GM18907 (cell line): ENCODE measurements at regions not wholly inside any gene's neighbourhood (a gene's known extent, or its start where the extent isn't known, plus 50 kb on each side); places are given as distances from the start of the nearest gene placed in this dataset.
A peak's percentile ranks its signal among the peaks of the same experiment; 100 is the strongest.
"Not testable (repeated sequence)": the region's sequence is repeated elsewhere in the genome, so short reads cannot be mapped to it uniquely, and the experiment has no call there.

ENCODE experiments used
- ATAC-seq: cut with Tn5 transposase; IDR thresholded peaks from one replicate; pipeline ENCODE4 v1.9.1; 2021; ENCODE audit warnings: mild to moderate bottlenecking, moderate library complexity; ENCODE audit not compliant: unreplicated experiment

DNA sequence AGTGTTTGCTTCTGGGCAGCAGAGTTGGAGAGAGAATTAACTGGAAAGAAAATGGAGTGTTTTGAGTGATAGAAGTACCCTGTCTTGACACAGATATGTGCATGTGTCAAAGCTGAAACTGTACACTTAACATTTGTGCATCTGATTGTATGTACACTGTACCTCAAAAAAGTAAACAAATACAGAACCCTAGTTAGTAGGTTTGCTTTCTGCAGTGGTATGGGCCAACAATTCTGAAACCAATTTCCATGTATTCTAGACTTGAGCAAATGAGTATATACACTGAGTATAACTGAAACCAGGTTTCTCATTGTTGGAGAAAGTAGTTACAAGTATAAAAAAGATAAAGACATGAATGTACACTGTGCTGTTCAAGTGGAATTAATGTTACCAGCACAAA is 52.4 kb downstream of the ELAPOR2 start:
- no peak for ATAC-seq

DNA sequence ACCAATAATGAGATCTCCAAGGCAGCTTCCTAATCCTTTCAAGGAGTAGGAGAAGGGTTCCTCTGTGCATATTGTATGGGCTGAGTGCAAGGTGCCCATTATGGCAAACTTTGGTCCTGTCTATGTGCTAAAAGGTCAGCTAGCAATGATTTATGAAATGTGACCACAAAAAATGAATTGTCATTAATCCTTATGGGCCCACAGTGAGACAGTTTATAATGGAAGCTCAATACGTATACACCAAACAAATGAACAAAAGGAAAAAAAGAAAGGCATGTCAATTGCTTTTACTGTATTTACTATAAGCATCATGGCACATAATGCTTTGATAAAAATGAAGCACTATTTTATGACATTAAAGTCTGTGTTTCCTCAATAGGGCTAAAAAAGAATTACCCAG is 54.5 kb downstream of the ELAPOR2 start:
- ATAC-seq, result no peak

DNA sequence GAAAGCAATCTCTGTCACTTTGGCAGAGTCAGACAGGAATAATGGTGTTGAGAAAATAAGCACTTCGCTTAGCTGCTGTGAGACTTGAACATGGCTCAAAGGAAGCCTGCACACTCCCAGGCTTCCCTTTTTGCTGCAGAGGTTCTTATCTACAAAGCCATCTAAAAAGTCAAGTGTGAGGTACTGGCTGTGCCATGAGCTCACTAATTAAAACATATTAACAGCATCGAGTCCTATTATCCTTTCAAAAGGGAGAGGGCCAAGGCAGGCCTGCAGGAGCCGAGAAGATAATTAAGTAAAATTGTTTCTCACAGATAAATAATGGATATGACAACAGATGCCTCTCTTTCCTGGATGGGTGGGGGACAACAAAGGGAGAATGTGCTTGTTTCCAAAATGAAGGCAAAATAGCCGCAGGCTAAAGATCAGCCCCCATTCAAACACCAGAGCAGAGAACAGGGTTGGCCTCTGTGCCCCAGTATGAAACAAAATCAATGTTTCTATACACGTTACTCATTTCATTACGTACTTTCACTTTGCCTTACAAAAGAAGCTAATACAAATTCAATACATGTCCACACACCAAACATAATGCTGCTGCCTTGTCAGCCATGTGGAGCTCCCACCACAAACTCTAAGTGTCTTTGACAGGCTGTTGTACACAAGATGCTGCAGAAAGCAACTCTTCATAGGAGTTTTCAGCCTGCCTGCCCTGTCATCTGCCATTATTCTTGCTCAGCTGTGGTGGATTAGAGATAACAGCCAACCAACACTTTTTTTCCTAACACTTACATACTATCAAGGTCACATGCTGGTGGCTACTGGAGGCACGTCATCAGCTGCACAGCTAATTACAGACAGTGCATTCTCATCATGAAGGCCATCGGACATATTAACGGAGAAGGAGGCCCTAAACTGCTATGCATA is 55.3 kb downstream of the ELAPOR2 start:
- no peak for ATAC-seq

DNA sequence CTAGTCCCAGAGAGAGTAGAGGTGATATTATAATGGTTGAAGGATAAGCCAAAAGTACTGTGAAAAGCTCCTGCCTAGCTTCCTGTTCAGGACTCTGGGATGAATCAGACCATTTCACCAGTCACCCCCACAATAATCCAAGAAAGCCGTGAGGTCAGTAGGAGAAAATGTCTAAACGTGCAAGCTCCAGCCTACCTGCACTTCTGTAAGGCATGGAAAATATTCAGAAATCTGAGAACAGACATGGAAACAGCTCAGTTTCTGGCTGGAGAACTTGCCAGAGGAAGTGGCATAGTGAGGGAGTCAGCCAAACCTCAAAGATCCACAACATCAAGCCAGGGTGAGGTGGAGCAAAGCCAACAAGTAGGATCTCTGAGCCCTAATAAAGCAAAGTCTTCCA is 58.2 kb downstream of the ELAPOR2 start:
- ATAC-seq, result no peak

DNA sequence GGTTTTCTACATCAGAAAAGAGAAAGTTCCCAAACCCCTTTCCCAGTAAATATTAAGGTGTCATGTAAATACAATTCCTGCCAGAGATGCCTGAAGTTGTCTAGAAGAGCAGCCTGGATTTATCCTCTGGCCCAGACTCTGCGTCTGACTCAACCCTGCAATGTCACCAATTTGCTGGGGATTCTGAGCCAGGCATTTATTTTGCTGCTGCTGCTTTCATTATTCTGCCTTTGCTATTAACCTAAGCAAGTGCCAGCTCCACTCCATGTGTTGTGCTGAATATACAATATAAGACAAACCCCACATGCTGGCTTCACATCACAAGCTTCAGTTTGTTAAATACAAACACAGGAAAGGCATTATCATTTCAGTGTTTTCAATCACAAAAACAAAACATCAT is 59.1 kb downstream of the ELAPOR2 start:
- no peak for ATAC-seq

DNA sequence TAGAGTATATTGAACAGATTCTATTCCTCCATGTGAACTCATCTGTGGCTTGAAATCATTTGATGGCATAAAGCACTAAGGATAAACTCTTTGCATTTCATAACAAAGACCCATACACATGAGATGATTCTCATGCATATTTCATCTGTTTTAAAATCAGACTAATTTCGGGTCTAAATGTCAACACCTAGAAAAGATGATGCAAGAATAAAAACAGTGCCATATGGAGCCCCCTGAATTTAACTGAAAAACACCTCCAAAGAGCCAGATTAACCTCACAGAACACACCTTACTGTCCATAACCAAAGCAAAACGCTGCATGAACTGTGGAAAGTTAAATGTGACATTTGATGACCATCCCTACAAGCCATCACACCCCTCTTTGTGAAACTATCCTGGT is 59.7 kb downstream of the ELAPOR2 start:
- no peak for ATAC-seq

DNA sequence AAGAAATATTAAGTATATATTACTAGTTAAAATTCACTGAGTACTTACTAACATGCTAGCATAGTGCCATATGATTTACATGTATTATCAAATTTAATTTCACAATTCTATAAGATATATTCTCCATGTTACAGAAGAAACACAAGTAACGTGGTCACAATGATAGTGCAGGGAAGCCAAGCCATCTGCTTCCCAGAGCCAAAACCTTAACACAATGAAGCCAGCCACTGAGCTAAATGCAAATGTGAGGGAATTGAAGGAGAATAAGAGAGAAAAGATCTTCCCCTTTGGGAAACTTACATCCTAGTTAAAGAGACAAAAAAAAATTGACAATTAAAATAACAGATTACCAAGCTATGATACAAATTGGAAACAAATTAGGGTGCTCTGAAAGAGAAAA is 63.6 kb downstream of the ELAPOR2 start:
- ATAC-seq, result no peak

DNA sequence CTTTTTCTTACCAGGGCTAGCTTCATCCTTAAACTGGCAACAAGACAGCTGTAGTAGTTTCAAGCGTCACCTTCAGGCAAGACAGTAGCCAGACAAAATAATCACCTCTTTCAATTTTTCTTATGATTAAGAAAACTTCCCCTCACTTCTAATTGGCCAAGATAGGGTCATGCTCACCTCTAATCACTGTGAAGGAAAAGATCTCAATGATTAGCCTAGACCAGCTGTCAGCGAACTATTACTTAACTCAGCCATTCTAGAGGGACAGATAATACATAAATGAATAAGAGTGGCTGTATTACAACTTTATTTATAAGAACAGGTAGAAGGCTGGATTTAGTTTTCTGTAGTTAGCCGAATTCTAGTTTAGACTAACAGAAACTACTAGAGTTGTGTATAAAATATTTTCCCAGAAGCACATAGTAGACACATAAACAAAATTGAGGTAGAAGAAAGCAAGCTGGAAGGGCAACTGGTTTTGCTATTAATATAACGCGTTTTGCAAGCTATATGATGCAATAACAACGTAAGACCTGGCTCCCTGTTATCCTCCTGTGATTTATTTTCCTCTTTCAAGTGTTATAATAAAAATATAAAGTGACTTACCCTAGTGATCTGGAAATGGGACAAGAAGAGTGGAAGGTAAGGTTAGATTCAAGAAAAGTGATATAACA is 64.3 kb downstream of the ELAPOR2 start:
- ATAC-seq, result no peak

DNA sequence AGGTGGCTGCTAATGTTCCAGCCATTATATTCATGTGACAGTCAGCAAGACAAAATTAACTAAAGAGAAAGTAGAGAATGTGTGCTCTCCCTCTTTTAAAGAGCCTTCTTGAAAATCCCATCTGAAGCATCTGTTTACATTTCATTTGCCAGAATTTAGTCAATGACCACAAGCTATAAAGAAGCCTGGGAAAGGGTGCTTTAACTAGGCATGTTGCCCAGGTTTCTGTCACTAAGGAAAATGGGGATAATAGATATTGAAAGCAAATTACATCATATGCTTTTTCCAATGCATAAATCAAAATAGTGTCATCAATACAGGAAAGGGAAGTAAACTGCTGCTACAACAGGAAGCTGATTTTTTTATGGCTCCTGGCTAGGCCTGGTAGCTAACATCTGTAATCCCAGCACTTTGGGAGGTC is 67.7 kb downstream of the ELAPOR2 start:
- peak; percentile 32 for ATAC-seq

DNA sequence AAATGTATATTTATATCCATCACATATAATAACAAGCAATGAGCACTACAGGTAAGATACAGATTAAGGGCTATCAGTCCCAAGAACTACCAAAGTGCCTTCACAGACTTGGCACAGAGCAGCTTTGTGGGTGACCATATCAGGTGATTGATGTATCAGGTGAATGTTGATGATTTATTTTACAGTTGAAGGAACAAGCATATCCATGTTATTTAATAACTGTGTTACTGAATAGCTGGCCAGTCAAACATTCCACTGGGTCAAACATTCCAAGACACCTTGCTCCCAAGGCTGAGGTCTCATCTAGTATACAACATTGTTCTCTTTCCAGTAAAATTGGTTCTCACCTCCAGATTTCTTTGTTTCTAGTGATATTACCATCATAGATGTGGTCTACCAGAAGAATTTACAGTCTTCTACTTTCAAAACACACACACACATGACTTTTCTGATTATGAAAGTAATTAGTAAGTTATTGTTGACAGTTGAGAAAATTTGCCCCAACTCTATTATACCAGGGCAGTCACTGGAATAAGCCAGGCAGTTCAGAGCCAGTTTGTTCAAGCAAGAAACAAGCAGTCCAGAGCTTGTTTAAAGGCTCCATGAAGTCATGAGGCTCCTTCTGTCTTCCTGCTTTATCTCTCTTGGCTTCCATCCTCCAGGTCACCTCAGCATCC is 68.2 kb downstream of the ELAPOR2 start:
- peak; percentile 97 for ATAC-seq

DNA sequence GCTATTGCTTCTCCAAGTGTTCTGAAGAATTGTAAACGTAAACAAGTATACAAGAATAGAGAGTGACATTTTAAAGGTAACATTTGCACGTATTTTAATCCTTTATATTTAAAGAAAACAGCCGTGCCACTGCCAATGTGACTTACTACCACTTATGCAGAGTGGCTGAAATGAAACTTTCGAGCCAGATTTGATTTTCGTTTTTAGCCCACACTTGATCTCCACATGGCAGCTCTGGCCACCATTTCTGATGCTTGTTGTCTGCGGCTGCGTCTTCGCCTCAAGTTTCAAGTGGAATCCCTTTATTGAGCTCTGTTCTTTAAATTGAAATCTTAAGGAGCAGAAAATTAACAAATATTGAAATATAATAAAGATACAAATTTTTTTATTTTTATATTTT is 70.0 kb downstream of the ELAPOR2 start:
- ATAC-seq, result no peak

DNA sequence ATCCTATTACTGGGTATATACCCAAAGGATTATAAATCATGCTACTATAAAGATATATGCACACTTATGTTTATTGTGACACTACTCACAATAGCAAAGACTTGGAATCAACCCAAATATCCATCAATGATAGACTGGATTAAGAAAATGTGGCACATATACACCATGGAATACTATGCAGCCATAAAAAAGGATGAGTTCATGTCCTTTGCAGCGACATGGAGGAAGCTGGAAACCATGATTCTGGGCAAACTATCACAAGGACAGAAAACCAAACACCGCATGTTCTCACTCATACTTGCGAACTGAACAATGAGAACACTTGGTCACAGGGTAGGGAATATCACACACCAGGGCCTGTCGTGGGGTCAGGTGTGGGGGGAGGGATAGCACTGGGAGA is 71.6 kb downstream of the ELAPOR2 start:
- ATAC-seq, result not testable (repeated sequence)

DNA sequence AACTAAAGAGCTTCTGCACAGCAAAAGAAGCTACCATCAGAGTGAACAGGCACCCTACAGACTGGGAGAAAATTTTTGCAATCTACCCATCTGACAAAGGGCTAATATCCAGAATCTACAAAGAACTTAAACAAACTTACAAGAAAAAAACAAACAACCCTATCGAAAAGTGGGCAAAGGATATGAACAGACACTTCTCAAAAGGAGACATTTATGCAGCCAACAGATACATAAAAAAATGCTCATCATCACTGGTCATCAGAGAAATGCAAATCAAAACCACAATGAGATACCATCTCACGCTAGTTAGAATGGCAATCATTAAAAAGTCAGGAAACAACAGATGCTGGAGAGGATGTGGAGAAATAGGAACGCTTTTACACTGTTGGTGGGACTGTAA is 72.1 kb downstream of the ELAPOR2 start:
- not testable (repeated sequence) for ATAC-seq

DNA sequence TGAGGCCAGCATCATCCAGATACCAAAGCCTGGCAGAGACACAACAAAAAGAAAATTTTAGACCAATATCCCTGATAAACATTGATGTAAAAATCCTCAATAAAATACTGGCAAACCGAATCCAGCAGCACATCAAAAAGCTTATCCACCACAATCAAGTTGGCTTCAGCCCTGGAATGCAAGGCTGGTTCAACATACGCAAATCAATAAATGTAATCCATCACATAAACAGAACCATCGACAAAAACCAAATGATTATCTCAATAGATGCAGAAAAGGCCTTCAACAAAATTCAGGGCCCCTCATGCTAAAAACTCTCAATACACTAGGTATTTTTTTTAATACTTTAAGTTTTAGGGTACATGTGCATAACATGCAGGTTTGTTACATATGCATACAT is 74.1 kb downstream of the ELAPOR2 start:
- not testable (repeated sequence) for ATAC-seq

DNA sequence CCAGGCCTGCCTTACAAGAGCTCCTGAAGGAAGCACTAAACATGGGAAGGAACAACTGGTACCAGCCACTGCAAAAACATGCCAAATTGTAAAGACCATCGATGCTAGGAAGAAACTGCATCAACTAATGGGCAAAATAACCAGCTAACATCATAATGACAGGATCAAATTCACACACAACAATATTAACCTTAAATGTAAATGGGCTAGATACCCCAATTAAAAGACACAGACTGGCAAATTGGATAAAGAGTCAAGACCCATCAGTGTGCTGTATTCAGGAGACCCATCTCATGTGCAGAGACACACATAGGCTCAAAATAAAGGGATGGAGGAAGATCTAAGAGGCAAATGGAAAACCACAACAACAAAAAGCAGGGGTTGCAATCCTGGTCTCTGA is 75.8 kb downstream of the ELAPOR2 start:
- ATAC-seq, result not testable (repeated sequence)

DNA sequence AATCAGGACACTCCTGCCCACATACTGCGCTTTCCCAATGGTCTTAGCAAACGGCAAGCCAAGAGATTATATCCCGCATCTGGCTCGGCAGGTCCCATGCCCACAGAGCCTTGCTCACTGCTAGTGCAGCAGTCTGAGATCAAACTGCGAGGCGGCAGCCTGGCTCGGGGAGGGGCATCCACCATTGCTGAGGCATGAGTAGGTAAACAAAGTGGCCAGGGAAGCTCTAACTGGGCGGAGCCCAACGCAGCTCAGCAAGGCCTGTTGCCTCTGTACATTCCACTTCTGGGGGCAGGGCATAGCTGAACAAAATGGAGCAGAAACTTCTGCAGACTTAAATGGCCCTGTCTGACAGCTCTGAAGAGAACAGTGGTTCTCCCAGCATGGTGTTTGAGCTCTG is 77.5 kb downstream of the ELAPOR2 start:
- ATAC-seq, result not testable (repeated sequence)

DNA sequence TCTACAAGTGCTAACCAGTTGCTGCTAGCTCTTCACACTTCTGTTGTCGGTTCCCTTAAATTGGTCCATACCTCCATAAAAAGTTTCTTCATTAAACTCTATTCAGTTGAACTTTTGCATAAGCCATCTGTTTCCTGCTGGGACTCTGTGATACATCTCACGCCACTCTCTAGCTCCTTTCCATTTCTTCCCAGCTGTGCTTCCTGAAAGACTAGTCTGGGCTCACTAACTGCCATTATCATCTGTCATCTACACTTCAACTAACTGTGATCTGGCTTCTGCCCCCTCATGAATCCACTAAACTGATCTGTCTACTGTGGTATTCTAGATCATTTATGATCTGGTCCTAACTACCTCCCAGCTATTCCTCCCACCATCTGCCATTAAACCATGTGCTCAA is 78.3 kb downstream of the ELAPOR2 start:
- ATAC-seq, result no peak

DNA sequence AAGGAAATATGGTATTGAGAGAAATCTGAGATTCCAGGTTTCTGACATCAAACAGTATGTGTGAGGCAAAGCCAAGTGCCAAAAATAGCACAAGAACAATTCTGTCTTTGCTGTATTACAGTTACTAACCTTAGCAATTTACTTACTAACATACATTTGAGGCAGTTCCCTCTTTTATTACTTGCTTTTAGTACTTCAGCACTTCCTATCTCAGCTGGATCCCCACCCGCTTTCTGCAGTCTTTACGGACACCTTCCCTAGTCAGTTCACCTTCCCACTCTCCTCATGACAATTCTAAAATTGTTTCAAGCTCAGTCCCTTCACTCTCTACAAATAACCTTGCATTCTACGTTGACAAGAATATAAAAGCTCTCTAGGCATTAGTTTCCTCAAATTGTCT is 79.2 kb downstream of the ELAPOR2 start:
- no peak for ATAC-seq

DNA sequence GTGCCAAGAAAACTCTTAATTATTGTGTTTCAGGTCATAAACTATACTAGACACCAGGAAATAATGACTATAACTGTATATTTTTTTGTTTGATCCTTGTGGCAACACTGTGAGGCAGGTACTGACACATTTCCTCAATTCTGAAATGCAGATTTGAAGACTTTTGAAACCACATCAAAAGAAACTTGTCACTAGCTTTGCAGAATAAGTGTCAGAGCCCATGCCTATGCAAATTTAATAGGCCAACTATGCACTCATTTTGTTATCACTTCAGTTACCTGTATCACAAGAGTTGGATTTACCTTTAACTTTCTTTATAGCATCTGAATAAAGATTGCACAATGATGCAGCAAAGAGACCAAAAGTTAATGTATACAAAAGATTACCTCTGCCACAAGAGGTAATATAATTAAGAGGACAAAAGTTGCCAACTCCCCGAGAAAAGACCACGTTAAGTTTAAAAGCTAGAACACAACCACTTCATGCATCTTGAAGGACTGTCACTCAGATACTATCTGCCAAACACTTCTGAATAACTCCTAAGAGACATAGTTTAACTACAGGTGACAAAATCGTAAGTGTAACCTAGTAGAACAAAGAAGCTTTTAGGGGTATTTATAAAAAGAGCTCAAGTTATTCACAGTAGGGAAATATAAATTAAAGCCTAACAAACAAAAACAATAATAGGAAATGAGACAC is 80.5 kb downstream of the ELAPOR2 start:
- ATAC-seq, result peak; percentile 88

DNA sequence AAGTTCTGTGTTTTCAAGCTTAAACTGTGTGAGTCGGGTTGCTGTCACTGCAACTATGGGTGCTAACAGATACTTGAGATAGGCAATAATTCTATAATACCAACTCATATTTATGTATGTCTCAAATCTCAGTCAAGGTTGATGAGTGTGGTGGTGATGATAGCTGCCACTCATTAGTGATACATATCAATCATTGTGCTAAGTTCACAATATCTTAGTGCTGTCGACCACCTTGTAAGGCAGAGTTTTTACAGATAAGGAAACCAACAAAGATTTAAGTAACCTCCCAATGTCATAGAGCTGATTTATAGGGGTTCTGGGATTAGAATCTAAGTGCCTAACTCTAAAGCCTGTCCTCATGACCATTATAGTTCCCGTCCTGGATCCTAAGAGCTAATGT is 82.5 kb downstream of the ELAPOR2 start:
- no peak for ATAC-seq

DNA sequence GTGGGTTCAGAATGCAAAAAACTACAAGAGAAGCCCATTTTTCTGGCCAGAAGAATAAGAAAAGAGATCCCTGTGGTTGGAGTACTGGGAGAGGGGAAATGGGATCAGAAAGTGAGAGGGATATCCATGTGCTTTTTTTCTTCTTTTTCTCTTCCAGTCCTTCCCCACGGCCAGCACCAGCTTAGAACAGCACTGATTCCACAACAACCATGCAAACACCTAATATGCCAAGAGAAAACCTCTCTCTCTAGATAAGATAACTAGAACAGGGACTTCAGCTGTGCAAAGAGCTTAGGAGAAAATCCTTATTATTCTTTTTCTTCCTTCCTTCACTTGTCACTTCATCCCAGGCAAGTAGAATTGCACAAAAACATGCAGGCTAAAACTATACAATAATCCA is 83.5 kb downstream of the ELAPOR2 start:
- ATAC-seq, result no peak
